ENCODE measurements at regions not wholly inside any gene's neighbourhood (a gene's known extent, or its start where the extent isn't known, plus 50 kb on each side); places are given as distances from the start of the nearest gene placed in this dataset.

GRCh38 chr1:239221656-239222055 lies 164.7 kb upstream of the CHRM3 start:
- DNase-seq (ENCODE audit: extremely low read depth in 1 of 2, low read depth in 1 of 2): no peak

- no peak for DNase-seq (ENCODE audit: extremely low read depth in 1 of 2, low read depth in 1 of 2)
These were observed 166.7 kb upstream of the CHRM3 start for GRCh38 chr1:239219679-239220078.

GRCh38 chr1:239218301-239218700 lies 168.1 kb upstream of the CHRM3 start:
- DNase-seq (ENCODE audit: extremely low read depth in 1 of 2, low read depth in 1 of 2): no peak

- DNase-seq (ENCODE audit: extremely low read depth in 1 of 2, low read depth in 1 of 2): no peak
These were observed 173.6 kb upstream of the CHRM3 start for GRCh38 chr1:239212811-239213220.

- no peak for DNase-seq (ENCODE audit: extremely low read depth in 1 of 2, low read depth in 1 of 2)
These were observed 176.8 kb upstream of the CHRM3 start for GRCh38 chr1:239209591-239209990.

GRCh38 chr1:239204401-239204800 lies 182.0 kb upstream of the CHRM3 start:
- DNase-seq (ENCODE audit: extremely low read depth in 1 of 2, low read depth in 1 of 2): no peak

GRCh38 chr1:239197871-239198270 lies 188.5 kb upstream of the CHRM3 start:
- no peak for DNase-seq (ENCODE audit: extremely low read depth in 1 of 2, low read depth in 1 of 2)

- no peak for DNase-seq (ENCODE audit: extremely low read depth in 1 of 2, low read depth in 1 of 2)
These were observed 196.3 kb upstream of the CHRM3 start for GRCh38 chr1:239189998-239190512.

GRCh38 chr1:239186487-239186886 lies 199.9 kb upstream of the CHRM3 start:
- no peak for DNase-seq (ENCODE audit: extremely low read depth in 1 of 2, low read depth in 1 of 2)

GRCh38 chr1:239185245-239185619 lies 201.1 kb upstream of the CHRM3 start:
- no peak for DNase-seq (ENCODE audit: extremely low read depth in 1 of 2, low read depth in 1 of 2)

- DNase-seq (ENCODE audit: extremely low read depth in 1 of 2, low read depth in 1 of 2): no peak
These were observed 201.7 kb upstream of the CHRM3 start for GRCh38 chr1:239184561-239185244.

- DNase-seq (ENCODE audit: extremely low read depth in 1 of 2, low read depth in 1 of 2): no peak
These were observed 207.4 kb upstream of the CHRM3 start for GRCh38 chr1:239178961-239179360.

- DNase-seq (ENCODE audit: extremely low read depth in 1 of 2, low read depth in 1 of 2): no peak
These were observed 211.5 kb upstream of the CHRM3 start for GRCh38 chr1:239174880-239175279.

- no peak for DNase-seq (ENCODE audit: extremely low read depth in 1 of 2, low read depth in 1 of 2)
These were observed 215.5 kb upstream of the CHRM3 start for GRCh38 chr1:239170828-239171227.

- no peak for DNase-seq (ENCODE audit: extremely low read depth in 1 of 2, low read depth in 1 of 2)
These were observed 217.1 kb upstream of the CHRM3 start for GRCh38 chr1:239169276-239169675.

GRCh38 chr1:239164451-239165180 lies 221.8 kb upstream of the CHRM3 start:
- DNase-seq (ENCODE audit: extremely low read depth in 1 of 2, low read depth in 1 of 2): no peak

- no peak for DNase-seq (ENCODE audit: extremely low read depth in 1 of 2, low read depth in 1 of 2)
These were observed 230.8 kb upstream of the CHRM3 start for GRCh38 chr1:239155466-239156091.

GRCh38 chr1:239151937-239152336 lies 234.4 kb upstream of the CHRM3 start:
- DNase-seq (ENCODE audit: extremely low read depth in 1 of 2, low read depth in 1 of 2): no peak

GRCh38 chr1:239140968-239141367 lies 245.4 kb upstream of the CHRM3 start:
- no peak for DNase-seq (ENCODE audit: extremely low read depth in 1 of 2, low read depth in 1 of 2)

GRCh38 chr1:239139801-239140200 lies 246.6 kb upstream of the CHRM3 start:
- no peak for DNase-seq (ENCODE audit: extremely low read depth in 1 of 2, low read depth in 1 of 2)

GRCh38 chr1:239128541-239128940 lies 257.8 kb upstream of the CHRM3 start:
- no peak for DNase-seq (ENCODE audit: extremely low read depth in 1 of 2, low read depth in 1 of 2)

GRCh38 chr1:239126884-239127283 lies 259.5 kb upstream of the CHRM3 start:
- DNase-seq (ENCODE audit: extremely low read depth in 1 of 2, low read depth in 1 of 2): no peak

All from activated CD8-positive, alpha-beta memory T cell treated with anti-CD3 and anti-CD28 coated beads for 1 hour (primary cell).